Upper lobe of left lung (tissue), 6 donors: ENCODE measurements at regions not wholly inside any gene's neighbourhood (a gene's known extent, or its start where the extent isn't known, plus 50 kb on each side); places are given as distances from the start of the nearest gene placed in this dataset.

ENCODE experiments used
- ATAC-seq, 2 donors: fragments of 200-7000 bp; cut with Tn5 transposase; one replicate each; pipeline ENCODE4 v1.9.1; 2022; ENCODE audit warnings: mild to moderate bottlenecking in 2 of 2, moderate library complexity in 2 of 2; ENCODE audit not compliant: low FRiP score in 2 of 2
- DNase-seq, 2 donors: peaks; one replicate each; pipeline ENCODE4 v3.0.0-alpha.2; 2019 to 2020
- H3K27ac ChIP-seq, 4 donors: fragments of 200-600 bp; sonication (generic); one replicate each; pipeline ENCODE4 v1.5.1; 2016 to 2019
- H3K27me3 ChIP-seq, 4 donors: fragments of 200-600 bp; sonication (generic); one replicate each; pipeline ENCODE4 v1.5.1; 2017 to 2019
- H3K36me3 ChIP-seq, 4 donors: fragments of 200-600 bp; sonication (generic); one replicate each; pipeline ENCODE4 v1.5.1; 2016 to 2019
- H3K4me1 ChIP-seq, 4 donors: fragments of 200-600 bp; sonication (generic); one replicate each; pipeline ENCODE4 v1.5.1; 2018 to 2019
- H3K4me3 ChIP-seq, 4 donors: fragments of 200-600 bp; sonication (generic); one replicate each; pipeline ENCODE4 v1.5.1; 2017 to 2019; ENCODE audit warnings: mild to moderate bottlenecking in 2 of 4, moderate library complexity in 1 of 4
- H3K9me3 ChIP-seq, 4 donors: fragments of 200-600 bp; sonication (generic); one replicate each; pipeline ENCODE4 v1.5.1; 2018 to 2019
- CTCF ChIP-seq, 6 experiments: fragments of 450-650 bp in 4 of 6; fragments of 200-600 bp in 2 of 6; sonication (generic) in 2 of 6; IDR thresholded peaks; one replicate each; pipeline ENCODE4 v1.5.1; 2016 to 2019; ENCODE audit warnings: antibody characterized with exemption in 6 of 6
- EP300 ChIP-seq, 4 donors: sonication (generic); formaldehyde crosslinking; IDR thresholded peaks; one replicate each; pipeline ENCODE4 v1.5.1; 2017; ENCODE audit warnings: antibody characterized with exemption in 4 of 4, control low read depth in 2 of 4
- POLR2A ChIP-seq, 4 donors: fragments of 450-650 bp; IDR thresholded peaks; one replicate each; pipeline ENCODE4 v1.5.1; 2016 to 2017; ENCODE audit warnings: antibody characterized with exemption in 4 of 4, mild to moderate bottlenecking in 2 of 4
- POLR2AphosphoS5 ChIP-seq, 2 donors: sonication (generic); formaldehyde crosslinking; IDR thresholded peaks; one replicate each; pipeline ENCODE4 v1.5.1; 2017; ENCODE audit warnings: antibody characterized with exemption in 2 of 2
- WGBS, 2 donors: methylation state at CpG; one replicate each; pipeline ENCODE4 v1.1.5; 2017 to 2018; 5-methylcytosine and 5-hydroxymethylcytosine counted together
- donor health status: DM: no; HTN: no; CAD: no; lungs with moderate emphysema.
- donor health status: DM: no; HTN: yes; CAD: no; lungs with severe emphysema.

- Histone ChIP-seq H3K36me3 (no peaks in the 10 kb centered on the region), H3K4me1 (peaks cover 8 to 30% (median 22%) of the 10 kb centered on the region in 4 donors), H3K27ac (peak overlapping the region; percentile 45 to 75 (median 72)), H3K27me3 (no peaks in the 10 kb centered on the region), H3K4me3 (no peak overlapping the region), H3K9me3 (no peaks in the 10 kb centered on the region)
- DNase-seq (no peak), ATAC-seq (peak; percentile 31 to 60)
- TF ChIP-seq EP300 (IDR thresholded peaks at IDR 0.05) = no peak
- no peak for TF ChIP-seq CTCF (IDR thresholded peaks at IDR 0.05)
Measured at GRCh38 chr3:30518872-30519271, 87.5 kb upstream of the TGFBR2 start.

- no peaks in the 10 kb centered on the region for H3K36me3 ChIP-seq
- WGBS, 2 donors = 41 to 60% methylated on average over 2 of the region's 2 CpGs
- H3K4me3 ChIP-seq = no peak overlapping the region
- no peaks in the 10 kb centered on the region for H3K9me3 ChIP-seq
- peak overlapping the region in 1 of 4 donors; percentile 27 for H3K27ac ChIP-seq
- ATAC-seq = no peak
- no peak for TF ChIP-seq CTCF (IDR thresholded peaks at IDR 0.05)
- no peak for TF ChIP-seq EP300 (IDR thresholded peaks at IDR 0.05)
- TF ChIP-seq POLR2AphosphoS5 (IDR thresholded peaks at IDR 0.05) = no peak
- TF ChIP-seq POLR2A (IDR thresholded peaks at IDR 0.05) = no peak
- DNase-seq = no peak
- H3K27me3 ChIP-seq = no peaks in the 10 kb centered on the region
- peaks cover 8 to 40% (median 27%) of the 10 kb centered on the region in 4 donors for H3K4me1 ChIP-seq
Measured at GRCh38 chr3:30520699-30521098, 85.7 kb upstream of the TGFBR2 start.

- no peak for ATAC-seq
Measured at GRCh38 chr3:30521156-30521715, 85.2 kb upstream of the TGFBR2 start.

GRCh38 chr3:30522476-30522875 lies 83.9 kb upstream of the TGFBR2 start:
- TF ChIP-seq EP300 (IDR thresholded peaks at IDR 0.05) = no peak
- no peak for TF ChIP-seq CTCF (IDR thresholded peaks at IDR 0.05)
- no peak for TF ChIP-seq POLR2A (IDR thresholded peaks at IDR 0.05)
- no peak for TF ChIP-seq POLR2AphosphoS5 (IDR thresholded peaks at IDR 0.05)
- Histone ChIP-seq H3K27me3 (no peaks in the 10 kb centered on the region), H3K4me3 (no peak overlapping the region), H3K36me3 (no peaks in the 10 kb centered on the region), H3K4me1 (peaks cover 8 to 49% (median 31%) of the 10 kb centered on the region in 4 donors), H3K27ac (no peak overlapping the region), H3K9me3 (no peaks in the 10 kb centered on the region)
- DNase-seq (no peak), ATAC-seq (no peak)
- WGBS, 2 donors = 86 to 94% methylated on average over 8 of the region's 8 CpGs

More at GRCh38 chr3:30521156-30521715, 85.2 kb upstream of the TGFBR2 start:
- no peaks in the 10 kb centered on the region for H3K9me3 ChIP-seq
- no peaks in the 10 kb centered on the region for H3K27me3 ChIP-seq
- peaks cover 8 to 45% (median 29%) of the 10 kb centered on the region in 4 donors for H3K4me1 ChIP-seq
- no peak for TF ChIP-seq POLR2A (IDR thresholded peaks at IDR 0.05)
- TF ChIP-seq EP300 (IDR thresholded peaks at IDR 0.05) = no peak
- no peak for TF ChIP-seq POLR2AphosphoS5 (IDR thresholded peaks at IDR 0.05)
- no peak for TF ChIP-seq CTCF (IDR thresholded peaks at IDR 0.05)
- DNase-seq = no peak
- no peak overlapping the region for H3K4me3 ChIP-seq
- H3K36me3 ChIP-seq = no peaks in the 10 kb centered on the region
- 86 to 91% methylated on average over 1 of the region's 1 CpG for WGBS, 2 donors
- H3K27ac ChIP-seq = peak overlapping the region in 1 of 4 donors; percentile 27

- no peaks in the 10 kb centered on the region for H3K27me3 ChIP-seq
- H3K4me3 ChIP-seq = no peak overlapping the region
- no peak for DNase-seq
- H3K4me1 ChIP-seq = peaks cover 6 to 42% (median 23%) of the 10 kb centered on the region in 4 donors
- no peak overlapping the region for H3K27ac ChIP-seq
- no peaks in the 10 kb centered on the region for H3K36me3 ChIP-seq
- no peak for ATAC-seq
- no peaks in the 10 kb centered on the region for H3K9me3 ChIP-seq
- TF ChIP-seq CTCF (IDR thresholded peaks at IDR 0.05) = no peak
- TF ChIP-seq EP300 (IDR thresholded peaks at IDR 0.05) = no peak
- TF ChIP-seq POLR2AphosphoS5 (IDR thresholded peaks at IDR 0.05) = no peak
- no peak for TF ChIP-seq POLR2A (IDR thresholded peaks at IDR 0.05)
- 39 to 88% methylated on average over 1 of the region's 1 CpG for WGBS, 2 donors
Measured at GRCh38 chr3:30523366-30523765, 83.0 kb upstream of the TGFBR2 start.
